ENCODE measurements at regions not wholly inside any gene's neighbourhood (a gene's known extent, or its start where the extent isn't known, plus 50 kb on each side); places are given as distances from the start of the nearest gene placed in this dataset.
"Not testable (repeated sequence)": the region's sequence is repeated elsewhere in the genome, so short reads cannot be mapped to it uniquely, and the experiment has no call there.

- no CpG with 5 or more reads among the region's 18 CpGs for WGBS (ENCODE audit: extremely low coverage, insufficient coverage, insufficient read length)
- Histone ChIP-seq H3K36me3 (ENCODE audit: control insufficient read depth in 1 of 2, insufficient read depth in 2 of 2, low read length in 2 of 2) (no peaks in the 10 kb centered on the region), H3K9me3 (ENCODE audit: insufficient read depth, low read depth, low read length) (peaks cover 2% of the 10 kb centered on the region), H2BK120ac (ENCODE audit: insufficient read depth, low read length, poor library complexity) (no peak overlapping the region), H3K4me2 (ENCODE audit: low read length) (no peak overlapping the region), H4K12ac (ENCODE audit: low read depth, low read length) (no peak overlapping the region), H2BK12ac (ENCODE audit: low read length) (no peak overlapping the region), H4K8ac (ENCODE audit: low read depth, low read length) (no peak overlapping the region), H2AK5ac (ENCODE audit: low read length) (no peak overlapping the region), H3K27ac (ENCODE audit: low read depth, low read length) (no peak overlapping the region), H2BK5ac (ENCODE audit: low read depth, low read length, poor library complexity) (no peak overlapping the region), H3K4me1 (ENCODE audit: control insufficient read depth in 1 of 2, insufficient read depth in 2 of 2, low read length in 2 of 2) (no peaks in the 10 kb centered on the region), H2AFZ (ENCODE audit: insufficient read depth, low read length, poor library complexity) (no peak overlapping the region), H3K9ac (ENCODE audit: low read length) (no peak overlapping the region), H3K27me3 (ENCODE audit: insufficient read depth, low read length) (no peaks in the 10 kb centered on the region), H3K18ac (ENCODE audit: low read length) (no peak overlapping the region), H3K4me3 (ENCODE audit: low read depth, low read length) (no peak overlapping the region), H3K14ac (ENCODE audit: low read length) (no peak overlapping the region), H3K23ac (ENCODE audit: low read length) (no peak overlapping the region), H3K4ac (ENCODE audit: low read depth, low read length) (no peak overlapping the region), H3K79me2 (ENCODE audit: control insufficient read depth, insufficient read depth, low read length, poor library complexity) (no peaks in the 10 kb centered on the region), H3K79me1 (ENCODE audit: low read length) (no peaks in the 10 kb centered on the region), H4K91ac (ENCODE audit: low read depth, low read length) (no peak overlapping the region)
- DNase-seq = no peak
These were observed 114.4 kb upstream of the CES5A start for GRCh38 chr16:55989569-55989907.

- H3K79me2 ChIP-seq (ENCODE audit: control insufficient read depth, insufficient read depth, low read length, poor library complexity); H3K79me1 ChIP-seq (ENCODE audit: low read length); H3K4me2 ChIP-seq (ENCODE audit: low read length); H3K27me3 ChIP-seq (ENCODE audit: insufficient read depth, low read length); H4K12ac ChIP-seq (ENCODE audit: low read depth, low read length); H3K4me1 ChIP-seq (ENCODE audit: control insufficient read depth in 1 of 2, insufficient read depth in 2 of 2, low read length in 2 of 2); H2AFZ ChIP-seq (ENCODE audit: insufficient read depth, low read length, poor library complexity); H3K9ac ChIP-seq (ENCODE audit: low read length); H3K14ac ChIP-seq (ENCODE audit: low read length); H4K91ac ChIP-seq (ENCODE audit: low read depth, low read length); H3K4me3 ChIP-seq (ENCODE audit: low read depth, low read length); H3K27ac ChIP-seq (ENCODE audit: low read depth, low read length); H4K8ac ChIP-seq (ENCODE audit: low read depth, low read length); H2BK120ac ChIP-seq (ENCODE audit: insufficient read depth, low read length, poor library complexity); H3K23ac ChIP-seq (ENCODE audit: low read length); DNase-seq; H3K4ac ChIP-seq (ENCODE audit: low read depth, low read length); H3K9me3 ChIP-seq (ENCODE audit: insufficient read depth, low read depth, low read length); H2BK5ac ChIP-seq (ENCODE audit: low read depth, low read length, poor library complexity); H3K36me3 ChIP-seq (ENCODE audit: control insufficient read depth in 1 of 2, insufficient read depth in 2 of 2, low read length in 2 of 2); H2AK5ac ChIP-seq (ENCODE audit: low read length); H3K18ac ChIP-seq (ENCODE audit: low read length); H2BK12ac ChIP-seq (ENCODE audit: low read length): not testable (repeated sequence)
- WGBS (ENCODE audit: extremely low coverage, insufficient coverage, insufficient read length) = no CpG with 5 or more reads among the region's 48 CpGs
These were observed 113.8 kb upstream of the CES5A start for GRCh38 chr16:55988850-55989568.

GRCh38 chr16:55988013-55988412 is 112.8 kb upstream of the CES5A start:
- no CpG with 5 or more reads among the region's 1 CpG for whole genome bisulfite sequencing (ENCODE audit: extremely low coverage, insufficient coverage, insufficient read length)
- peak in 1 of 2 donors; percentile 12 for DNase-seq
- Histone ChIP-seq H3K4ac (ENCODE audit: low read depth, low read length) (no peak overlapping the region), H4K12ac (ENCODE audit: low read depth, low read length) (no peak overlapping the region), H3K23ac (ENCODE audit: low read length) (no peak overlapping the region), H2BK5ac (ENCODE audit: low read depth, low read length, poor library complexity) (no peak overlapping the region), H3K4me2 (ENCODE audit: low read length) (no peak overlapping the region), H4K91ac (ENCODE audit: low read depth, low read length) (no peak overlapping the region), H2AFZ (ENCODE audit: insufficient read depth, low read length, poor library complexity) (no peak overlapping the region), H3K27ac (ENCODE audit: low read depth, low read length) (no peak overlapping the region), H2BK120ac (ENCODE audit: insufficient read depth, low read length, poor library complexity) (no peak overlapping the region), H2BK12ac (ENCODE audit: low read length) (no peak overlapping the region), H3K27me3 (ENCODE audit: insufficient read depth, low read length) (no peaks in the 10 kb centered on the region), H3K4me3 (ENCODE audit: low read depth, low read length) (no peak overlapping the region), H3K18ac (ENCODE audit: low read length) (no peak overlapping the region), H4K8ac (ENCODE audit: low read depth, low read length) (no peak overlapping the region), H2AK5ac (ENCODE audit: low read length) (no peak overlapping the region), H3K79me2 (ENCODE audit: control insufficient read depth, insufficient read depth, low read length, poor library complexity) (no peaks in the 10 kb centered on the region), H3K36me3 (ENCODE audit: control insufficient read depth in 1 of 2, insufficient read depth in 2 of 2, low read length in 2 of 2) (no peaks in the 10 kb centered on the region), H3K14ac (ENCODE audit: low read length) (no peak overlapping the region), H3K4me1 (ENCODE audit: control insufficient read depth in 1 of 2, insufficient read depth in 2 of 2, low read length in 2 of 2) (no peaks in the 10 kb centered on the region), H3K9ac (ENCODE audit: low read length) (no peak overlapping the region), H3K9me3 (ENCODE audit: insufficient read depth, low read depth, low read length) (peaks cover 2% of the 10 kb centered on the region), H3K79me1 (ENCODE audit: low read length) (no peaks in the 10 kb centered on the region)

- no peaks in the 10 kb centered on the region for H3K27me3 ChIP-seq (ENCODE audit: insufficient read depth, low read length)
- no peaks in the 10 kb centered on the region for H3K79me1 ChIP-seq (ENCODE audit: low read length)
- H2BK12ac ChIP-seq (ENCODE audit: low read length) = no peak overlapping the region
These were observed 107.4 kb upstream of the CES5A start for GRCh38 chr16:55982597-55982996.

More at GRCh38 chr16:55982597-55982996, 107.4 kb upstream of the CES5A start:
- H2BK120ac ChIP-seq (ENCODE audit: insufficient read depth, low read length, poor library complexity) = no peak overlapping the region
- no peak overlapping the region for H2BK5ac ChIP-seq (ENCODE audit: low read depth, low read length, poor library complexity)
- H3K27ac ChIP-seq (ENCODE audit: low read depth, low read length) = no peak overlapping the region
- H3K4me3 ChIP-seq (ENCODE audit: low read depth, low read length) = no peak overlapping the region
- H3K4me1 ChIP-seq (ENCODE audit: control insufficient read depth in 1 of 2, insufficient read depth in 2 of 2, low read length in 2 of 2) = no peaks in the 10 kb centered on the region
- no peaks in the 10 kb centered on the region for H3K36me3 ChIP-seq (ENCODE audit: control insufficient read depth in 1 of 2, insufficient read depth in 2 of 2, low read length in 2 of 2)
- no peak overlapping the region for H3K9ac ChIP-seq (ENCODE audit: low read length)
- H2AFZ ChIP-seq (ENCODE audit: insufficient read depth, low read length, poor library complexity) = no peak overlapping the region
- H3K14ac ChIP-seq (ENCODE audit: low read length) = no peak overlapping the region
- no peak overlapping the region for H3K23ac ChIP-seq (ENCODE audit: low read length)
- no peak overlapping the region for H4K91ac ChIP-seq (ENCODE audit: low read depth, low read length)
- no peak overlapping the region for H3K18ac ChIP-seq (ENCODE audit: low read length)
- no peak overlapping the region for H2AK5ac ChIP-seq (ENCODE audit: low read length)
- H3K4me2 ChIP-seq (ENCODE audit: low read length) = no peak overlapping the region
- no peak overlapping the region for H4K8ac ChIP-seq (ENCODE audit: low read depth, low read length)
- WGBS (ENCODE audit: extremely low coverage, insufficient coverage, insufficient read length) = no CpG with 5 or more reads among the region's 1 CpG
- no peak overlapping the region for H3K4ac ChIP-seq (ENCODE audit: low read depth, low read length)
- H3K9me3 ChIP-seq (ENCODE audit: insufficient read depth, low read depth, low read length) = no peaks in the 10 kb centered on the region
- H3K79me2 ChIP-seq (ENCODE audit: control insufficient read depth, insufficient read depth, low read length, poor library complexity) = no peaks in the 10 kb centered on the region
- no peak overlapping the region for H4K12ac ChIP-seq (ENCODE audit: low read depth, low read length)
- DNase-seq = no peak

Data from trophoblast cell (in vitro differentiated cells and primary cell).